ENCODE measurements at regions not wholly inside any gene's neighbourhood (a gene's known extent, or its start where the extent isn't known, plus 50 kb on each side); places are given as distances from the start of the nearest gene placed in this dataset.
A peak's percentile ranks its signal among the peaks of the same experiment; 100 is the strongest.

GRCh38 chr3:159848348-159849118 is 140.1 kb upstream of the IL12A start:
- Histone ChIP-seq H3K4me3 (no peak overlapping the region), H3K9me3 (no peaks in the 10 kb centered on the region), H3K27me3 (no peaks in the 10 kb centered on the region), H3K36me3 (no peaks in the 10 kb centered on the region), H3K4me1 (peaks cover 3 to 40% (median 11%) of the 10 kb centered on the region in 4 donors), H3K27ac (peak overlapping the region in 2 of 4 donors; percentile 23 to 29)
- 51 to 63% methylated on average over 2 to 3 of the region's 3 CpGs for WGBS, 2 donors (ENCODE audit: low coverage in 1 of 2)
- in situ Hi-C loops (cut with MboI; ENCODE audit: low pct_ligation_motif_present in 1 of 4, low pct_unique_long_range_greater_than_20kb in 1 of 4, low sequenced_read_pairs in 3 of 4), result no loop called here
- no peak for DNase-seq
- intact Hi-C loops (cut with DNase I; ENCODE audit: low total_unique reads), result no loop called here
- TF ChIP-seq POLR2AphosphoS5 (IDR thresholded peaks at IDR 0.05) (no peak), EP300 (IDR thresholded peaks at IDR 0.05; ENCODE audit: low read depth) (no peak), POLR2A (IDR thresholded peaks at IDR 0.05) (no peak), CTCF (IDR thresholded peaks at IDR 0.05) (no peak)

- TF ChIP-seq POLR2AphosphoS5 (IDR thresholded peaks at IDR 0.05) (no peak), CTCF (IDR thresholded peaks at IDR 0.05) (no peak)
- H3K9me3 ChIP-seq, result no peaks in the 10 kb centered on the region
- H3K4me1 ChIP-seq, result peaks cover 3 to 39% (median 10%) of the 10 kb centered on the region in 4 donors
- intact Hi-C loops (cut with DNase I; ENCODE audit: low total_unique reads), result no loop called here
- no peaks in the 10 kb centered on the region for H3K27me3 ChIP-seq
- peak overlapping the region in 2 of 4 donors; percentile 86 to 88 for H3K27ac ChIP-seq
- in situ Hi-C loops (cut with MboI; ENCODE audit: low pct_ligation_motif_present in 1 of 4, low pct_unique_long_range_greater_than_20kb in 1 of 4, low sequenced_read_pairs in 3 of 4), result no loop called here
- no peaks in the 10 kb centered on the region for H3K36me3 ChIP-seq
- no peak for DNase-seq
- 49% methylated on average over 4 of the region's 4 CpGs; no CpG with 5 or more reads in 1 of the 2 donors for whole genome bisulfite sequencing, 2 donors (ENCODE audit: low coverage in 1 of 2)
- H3K4me3 ChIP-seq, result no peak overlapping the region
Observed at GRCh38 chr3:159850481-159850880, 138.2 kb upstream of the IL12A start.

GRCh38 chr3:159852266-159852665 is 136.4 kb upstream of the IL12A start:
- 25 to 46% methylated on average over 2 of the region's 2 CpGs for WGBS, 2 donors (ENCODE audit: low coverage in 1 of 2)
- DNase-seq, result no peak
- in situ Hi-C loops (cut with MboI; ENCODE audit: low pct_ligation_motif_present in 1 of 4, low pct_unique_long_range_greater_than_20kb in 1 of 4, low sequenced_read_pairs in 3 of 4), result no loop called here
- Histone ChIP-seq H3K4me3 (peak overlapping the region in 1 of 4 donors; percentile 9), H3K36me3 (no peaks in the 10 kb centered on the region), H3K9me3 (no peaks in the 10 kb centered on the region), H3K27ac (peak overlapping the region; percentile 82 to 88 (median 85)), H3K4me1 (peaks cover 3 to 51% (median 15%) of the 10 kb centered on the region in 4 donors), H3K27me3 (no peaks in the 10 kb centered on the region)
- intact Hi-C loops (cut with DNase I; ENCODE audit: low total_unique reads), result no loop called here
- no peak for TF ChIP-seq CTCF (IDR thresholded peaks at IDR 0.05)
- no peak for TF ChIP-seq POLR2A (IDR thresholded peaks at IDR 0.05)
- TF ChIP-seq EP300 (IDR thresholded peaks at IDR 0.05; ENCODE audit: low read depth), result no peak
- no peak for TF ChIP-seq POLR2AphosphoS5 (IDR thresholded peaks at IDR 0.05)

GRCh38 chr3:159852821-159853505 is 135.7 kb upstream of the IL12A start:
- Histone ChIP-seq H3K27ac (peak overlapping the region; percentile 82 to 88 (median 85)), H3K4me3 (peak overlapping the region in 1 of 4 donors; percentile 9), H3K36me3 (no peaks in the 10 kb centered on the region), H3K4me1 (peaks cover 3 to 51% (median 15%) of the 10 kb centered on the region in 4 donors), H3K27me3 (no peaks in the 10 kb centered on the region), H3K9me3 (no peaks in the 10 kb centered on the region)
- no peak for DNase-seq
- intact Hi-C loops (cut with DNase I; ENCODE audit: low total_unique reads), result no loop called here
- in situ Hi-C loops (cut with MboI; ENCODE audit: low pct_ligation_motif_present in 1 of 4, low pct_unique_long_range_greater_than_20kb in 1 of 4, low sequenced_read_pairs in 3 of 4), result no loop called here
- TF ChIP-seq EP300 (IDR thresholded peaks at IDR 0.05; ENCODE audit: low read depth) (no peak), POLR2AphosphoS5 (IDR thresholded peaks at IDR 0.05) (no peak), POLR2A (IDR thresholded peaks at IDR 0.05) (no peak), CTCF (IDR thresholded peaks at IDR 0.05) (no peak)
- WGBS, 2 donors (ENCODE audit: low coverage in 1 of 2), result 31 to 42% methylated on average over 8 to 11 of the region's 11 CpGs
